AG09309 (cell line): ENCODE measurements at regions not wholly inside any gene's neighbourhood (a gene's known extent, or its start where the extent isn't known, plus 50 kb on each side); places are given as distances from the start of the nearest gene placed in this dataset.

Source experiments
- DNase-seq: peaks from one replicate; pipeline ENCODE4 v3.0.0-alpha.2; 2010; ENCODE audit warnings: low read depth
- H3K4me3 ChIP-seq: 2 replicates; pipeline ENCODE4 v1.5.1; 2011; ENCODE audit warnings: mild to moderate bottlenecking, low read depth, low read length, moderate library complexity; ENCODE audit not compliant: control insufficient read depth
- CTCF ChIP-seq: IDR thresholded peaks from 2 replicates; pipeline ENCODE4 v1.5.1; 2011; ENCODE audit warnings: mild to moderate bottlenecking, low read depth, low read length, inconsistent platforms; ENCODE audit not compliant: insufficient read depth, control insufficient read depth; ENCODE audit errors: missing control alignments

GRCh38 chr4:120317713-120318112, 251.1 kb upstream of the MAD2L1 start:
- TF ChIP-seq CTCF: no peak
- H3K4me3 ChIP-seq: no peak overlapping the region
- DNase-seq: no peak

- TF ChIP-seq CTCF: no peak
- H3K4me3 ChIP-seq: no peak overlapping the region
- DNase-seq: no peak
Measured at GRCh38 chr4:120316416-120316815, 249.8 kb upstream of the MAD2L1 start.

- no peak for DNase-seq
- H3K4me3 ChIP-seq: no peak overlapping the region
- TF ChIP-seq CTCF: no peak
Measured at GRCh38 chr4:120314969-120315368, 248.3 kb upstream of the MAD2L1 start.

GRCh38 chr4:120304801-120305200, 238.2 kb upstream of the MAD2L1 start:
- no peak for DNase-seq
- no peak overlapping the region for H3K4me3 ChIP-seq
- no peak for TF ChIP-seq CTCF

- TF ChIP-seq CTCF: no peak
- DNase-seq: no peak
- H3K4me3 ChIP-seq: no peak overlapping the region
Measured at GRCh38 chr4:120299631-120300030, 233.0 kb upstream of the MAD2L1 start.

- DNase-seq: no peak
- no peak for TF ChIP-seq CTCF
- H3K4me3 ChIP-seq: no peak overlapping the region
Measured at GRCh38 chr4:120293341-120293740, 226.7 kb upstream of the MAD2L1 start.

- no peak for TF ChIP-seq CTCF
- no peak for DNase-seq
- H3K4me3 ChIP-seq: no peak overlapping the region
Measured at GRCh38 chr4:120291541-120291940, 224.9 kb upstream of the MAD2L1 start.
